Breast epithelium (tissue), 3 donors: ENCODE measurements at regions not wholly inside any gene's neighbourhood (a gene's known extent, or its start where the extent isn't known, plus 50 kb on each side); places are given as distances from the start of the nearest gene placed in this dataset.

Experiments used
- POLR2A ChIP-seq: fragments of 450-650 bp; IDR thresholded peaks from one replicate; pipeline ENCODE4 v1.6.1; 2016; ENCODE audit warnings: antibody characterized with exemption, mild to moderate bottlenecking, moderate library complexity
- POLR2AphosphoS5 ChIP-seq, 3 donors: sonication (generic); formaldehyde crosslinking; IDR thresholded peaks; one replicate each; pipeline ENCODE4 v1.6.1; 2017; ENCODE audit warnings: antibody characterized with exemption in 3 of 3
- TF ChIP-seq, protein P1 (sequence below), 3 donors: fragments of 450-650 bp; IDR thresholded peaks; one replicate each; pipeline ENCODE4 v1.5.1; 2016 to 2017; ENCODE audit warnings: antibody characterized with exemption in 3 of 3, mild to moderate bottlenecking in 3 of 3, moderate library complexity in 3 of 3

GRCh38 chr3:72659188-72659587 is 189.1 kb downstream of the SHQ1 start:
- TF ChIP-seq, protein P1, sequence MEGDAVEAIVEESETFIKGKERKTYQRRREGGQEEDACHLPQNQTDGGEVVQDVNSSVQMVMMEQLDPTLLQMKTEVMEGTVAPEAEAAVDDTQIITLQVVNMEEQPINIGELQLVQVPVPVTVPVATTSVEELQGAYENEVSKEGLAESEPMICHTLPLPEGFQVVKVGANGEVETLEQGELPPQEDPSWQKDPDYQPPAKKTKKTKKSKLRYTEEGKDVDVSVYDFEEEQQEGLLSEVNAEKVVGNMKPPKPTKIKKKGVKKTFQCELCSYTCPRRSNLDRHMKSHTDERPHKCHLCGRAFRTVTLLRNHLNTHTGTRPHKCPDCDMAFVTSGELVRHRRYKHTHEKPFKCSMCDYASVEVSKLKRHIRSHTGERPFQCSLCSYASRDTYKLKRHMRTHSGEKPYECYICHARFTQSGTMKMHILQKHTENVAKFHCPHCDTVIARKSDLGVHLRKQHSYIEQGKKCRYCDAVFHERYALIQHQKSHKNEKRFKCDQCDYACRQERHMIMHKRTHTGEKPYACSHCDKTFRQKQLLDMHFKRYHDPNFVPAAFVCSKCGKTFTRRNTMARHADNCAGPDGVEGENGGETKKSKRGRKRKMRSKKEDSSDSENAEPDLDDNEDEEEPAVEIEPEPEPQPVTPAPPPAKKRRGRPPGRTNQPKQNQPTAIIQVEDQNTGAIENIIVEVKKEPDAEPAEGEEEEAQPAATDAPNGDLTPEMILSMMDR (IDR thresholded peaks at IDR 0.05), result no peak
- no peak for TF ChIP-seq POLR2A
- no peak for TF ChIP-seq POLR2AphosphoS5 (IDR thresholded peaks at IDR 0.05)
